SK-N-SH (cell line): ENCODE measurements at regions not wholly inside any gene's neighbourhood (a gene's known extent, or its start where the extent isn't known, plus 50 kb on each side); places are given as distances from the start of the nearest gene placed in this dataset.

Source experiments
- CTCF ChIA-PET: fragments of 300-600, 350-600 bp; formaldehyde crosslinking; extraction: SDS; loops from one replicate; lab custom pipeline; 2021; lab: Yijun Ruan, JAX
- POLR2A ChIA-PET: fragments of 350-600 bp; sonication (Branson Sonifier 250); formaldehyde crosslinking; extraction: SDS; loops from one replicate; lab custom pipeline; 2020; ENCODE audit warnings: antibody characterized with exemption, inconsistent platforms; lab: Yijun Ruan, JAX
- DNase-seq: peaks from one replicate; pipeline ENCODE4 v3.0.0; 2012
- H2AFZ ChIP-seq: fragments of 200-600 bp; sonication (generic); 2 replicates; pipeline ENCODE4 v1.8.1; 2016; ENCODE audit warnings: antibody characterized with exemption, mild to moderate bottlenecking, low read depth
- H3F3A ChIP-seq: fragments of 200-600 bp; sonication (generic); replicated peaks from 2 replicates; pipeline ENCODE3; 2016; ENCODE audit warnings: antibody characterized with exemption, mild to moderate bottlenecking; ENCODE audit not compliant: insufficient read depth
- H3K27ac ChIP-seq, 2 experiments: fragments of 200-500 bp in 1 of 2; fragments of 200-600 bp in 1 of 2; sonication (Bioruptor generic) in 1 of 2; sonication (generic), shearing (Covaris generic) in 1 of 2; 2 replicates each; pipeline versions ENCODE4 v1.5.1 to v1.6.1; 2014 to 2016; ENCODE audit warnings: low read depth in 2 of 2, inconsistent platforms in 1 of 2, low read length in 1 of 2, mild to moderate bottlenecking in 1 of 2, mixed read lengths in 1 of 2
- H3K27me3 ChIP-seq: fragments of 200-600 bp; sonication (generic), shearing (Covaris generic); 2 replicates; pipeline ENCODE4 v1.6.1; 2016; ENCODE audit warnings: mixed run types; ENCODE audit not compliant: insufficient read depth
- H3K36me3 ChIP-seq, 2 experiments: fragments of 200-500 bp in 1 of 2; fragments of 200-600 bp in 1 of 2; sonication (Bioruptor generic) in 1 of 2; sonication (generic) in 1 of 2; replicated peaks in 1 of 2; 2 replicates each; pipeline versions ENCODE3 to v1.5.1; 2014 to 2016; ENCODE audit warnings: low read length in 1 of 2, mild to moderate bottlenecking in 1 of 2; ENCODE audit not compliant: insufficient read depth in 2 of 2, control insufficient read depth in 1 of 2
- H3K4me1 ChIP-seq, 2 experiments: fragments of 200-500 bp in 1 of 2; fragments of 200-600 bp in 1 of 2; sonication (Bioruptor generic) in 1 of 2; sonication (generic), shearing (Covaris generic) in 1 of 2; 2 replicates each; pipeline versions ENCODE4 v1.5.1 to v1.6.1; 2014 to 2016; ENCODE audit warnings: low read depth in 1 of 2, low read length in 1 of 2, mixed run types in 1 of 2; ENCODE audit not compliant: insufficient read depth in 2 of 2, control insufficient read depth in 1 of 2
- H3K4me2 ChIP-seq: fragments of 200-600 bp; sonication (generic), shearing (Covaris generic); 2 replicates; pipeline ENCODE4 v1.6.1; 2017; ENCODE audit warnings: mixed run types
- H3K4me3 ChIP-seq, 2 experiments: fragments of 200-500 bp in 1 of 2; fragments of 200-600 bp in 1 of 2; sonication (Bioruptor generic) in 1 of 2; sonication (generic), shearing (Covaris generic) in 1 of 2; 2 replicates each; pipeline versions ENCODE4 v1.5.1 to v1.8.1; 2014 to 2016; ENCODE audit warnings: low read depth in 2 of 2, inconsistent platforms in 1 of 2, low read length in 1 of 2, mild to moderate bottlenecking in 1 of 2, mixed read lengths in 1 of 2, moderate library complexity in 1 of 2
- H3K79me2 ChIP-seq: fragments of 200-600 bp; sonication (generic); 2 replicates; pipeline ENCODE4 v1.8.1; 2017; ENCODE audit warnings: mild to moderate bottlenecking; ENCODE audit not compliant: insufficient read depth
- H3K9ac ChIP-seq: fragments of 200-600 bp; sonication (generic); 2 replicates; pipeline ENCODE4 v1.6.1; 2017; ENCODE audit warnings: mixed run types
- H3K9me2 ChIP-seq: fragments of 200-600 bp; sonication (generic); 2 replicates; pipeline ENCODE4 v1.6.1; 2017; ENCODE audit warnings: mixed run types
- H3K9me3 ChIP-seq: fragments of 200-600 bp; sonication (generic); 2 replicates; pipeline ENCODE4 v1.6.1; 2017; ENCODE audit warnings: mixed run types, mild to moderate bottlenecking, moderate library complexity
- H4K20me1 ChIP-seq: fragments of 200-600 bp; sonication (generic); 2 replicates; pipeline ENCODE4 v1.6.1; 2017; ENCODE audit warnings: mild to moderate bottlenecking, mixed run types; ENCODE audit not compliant: insufficient read depth
- CHD2 ChIP-seq: fragments of 150-350 bp; IDR thresholded peaks from 2 replicates; pipeline ENCODE4 v1.6.1; 2018; ENCODE audit warnings: low read length; ENCODE audit not compliant: partially characterized antibody
- ELF1 ChIP-seq: IDR thresholded peaks from 2 replicates; pipeline ENCODE4 v1.4.0; 2012
- EZH2phosphoT487 ChIP-seq: fragments of 200-600 bp; sonication (generic); IDR thresholded peaks from 2 replicates; pipeline ENCODE4 v1.6.1; 2017; ENCODE audit warnings: low read depth, mixed run types, mild to moderate bottlenecking, antibody characterized with exemption, moderate library complexity, borderline replicate concordance
- FOSL2 ChIP-seq: IDR thresholded peaks from 2 replicates; pipeline ENCODE4 v1.4.0; 2012; ENCODE audit warnings: low read depth, mild to moderate bottlenecking, moderate library complexity, borderline replicate concordance
- FOXJ3 ChIP-seq: sonication (generic); formaldehyde crosslinking; IDR thresholded peaks from 2 replicates; pipeline ENCODE4 v1.5.1; 2020; ENCODE audit warnings: mild to moderate bottlenecking, missing genetic modification reagents
- FOXM1 ChIP-seq: IDR thresholded peaks from 2 replicates; pipeline ENCODE4 v1.4.0; 2012; ENCODE audit warnings: low read depth, mild to moderate bottlenecking
- GATA2 ChIP-seq: sonication (generic); formaldehyde crosslinking; IDR thresholded peaks from 2 replicates; pipeline ENCODE4 v1.5.0; 2020; ENCODE audit warnings: mild to moderate bottlenecking, missing genetic modification reagents
- MXI1 ChIP-seq: IDR thresholded peaks from 2 replicates; pipeline ENCODE4 v1.6.1; 2012; ENCODE audit warnings: mild to moderate bottlenecking, low read depth, low read length, improper control_type of control experiment
- RCOR1 ChIP-seq: fragments of 150-350 bp; IDR thresholded peaks from 2 replicates; pipeline ENCODE4 v1.6.1; 2017; ENCODE audit warnings: antibody characterized with exemption, low read length
- RFX5 ChIP-seq: IDR thresholded peaks from 2 replicates; pipeline ENCODE4 v1.6.1; 2012; ENCODE audit warnings: mild to moderate bottlenecking, improper control_type of control experiment, low read length
- SMC3 ChIP-seq: IDR thresholded peaks from 2 replicates; pipeline ENCODE4 v1.6.1; 2012; ENCODE audit warnings: low read depth, low read length, improper control_type of control experiment
- TAF1 ChIP-seq: IDR thresholded peaks from 2 replicates; pipeline ENCODE4 v1.6.1; 2012; ENCODE audit warnings: low read depth, mild to moderate bottlenecking, low read length, moderate library complexity, borderline replicate concordance
- TEAD4 ChIP-seq: IDR thresholded peaks from 2 replicates; pipeline ENCODE4 v1.4.0; 2012; ENCODE audit warnings: mild to moderate bottlenecking, borderline replicate concordance; ENCODE audit not compliant: insufficient read depth
- WGBS: methylation state at CpG from one replicate; pipeline ENCODE4 v1.1.6; 2017; ENCODE audit warnings: low lambda C conversion rate; 5-methylcytosine and 5-hydroxymethylcytosine counted together
- TF ChIP-seq, protein P1 (sequence below): fragments of 150-350 bp; IDR thresholded peaks from 2 replicates; pipeline ENCODE4 v1.6.1; 2016; ENCODE audit warnings: mild to moderate bottlenecking, low read depth, low read length

- H2AFZ ChIP-seq, result no peak overlapping the region
- H3K27ac ChIP-seq, result no peak overlapping the region
- DNase-seq, result no peak
- H3K9ac ChIP-seq, result no peak overlapping the region
- H4K20me1 ChIP-seq, result no peaks in the 10 kb centered on the region
- POLR2A ChIA-PET, result no interaction called here
- CTCF ChIA-PET, result interaction anchor here (0.6 kb wide), 1 partner anchor 199 kb away, joined by 3 read pairs; no protein-coding TSS in a partner anchor
- H3K4me3 ChIP-seq, result no peak overlapping the region
- H3K4me1 ChIP-seq, result no peaks in the 10 kb centered on the region; a peak in 1 of 4 replicates
- H3K79me2 ChIP-seq, result no peaks in the 10 kb centered on the region
- no peaks in the 10 kb centered on the region for H3F3A ChIP-seq
- 51% methylated on average over 4 of the region's 4 CpGs for WGBS
- H3K9me3 ChIP-seq, result no peaks in the 10 kb centered on the region
- no peaks in the 10 kb centered on the region for H3K9me2 ChIP-seq
- no peaks in the 10 kb centered on the region for H3K27me3 ChIP-seq
- H3K4me2 ChIP-seq, result no peak overlapping the region
- no peaks in the 10 kb centered on the region for H3K36me3 ChIP-seq
- TF ChIP-seq MXI1 (no peak), ELF1 (no peak), EZH2phosphoT487 (no peak), FOSL2 (no peak)
Measured at GRCh38 chr16:35192993-35193392, 1733.6 kb downstream of the TP53TG3F start.

DNA sequence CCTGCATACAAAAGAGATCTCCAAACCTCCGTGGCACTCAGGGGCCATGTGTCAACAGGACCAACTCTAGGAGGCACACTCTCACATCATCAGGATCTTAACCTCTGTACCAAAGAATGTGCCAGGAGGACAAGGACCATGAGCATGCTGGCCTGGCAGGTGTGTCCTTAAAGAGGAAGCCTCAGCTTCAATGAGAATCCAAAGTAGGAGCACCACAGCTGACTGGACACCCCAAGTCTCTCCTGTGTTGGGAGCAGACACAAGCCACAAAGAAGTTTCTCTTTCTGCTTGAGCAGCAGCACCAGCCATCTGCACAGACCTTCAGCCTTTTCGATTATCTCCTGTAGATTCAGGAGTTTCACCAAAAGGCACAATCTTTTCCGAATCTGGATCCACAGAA lies 1734.5 kb downstream of the TP53TG3F start:
- no peaks in the 10 kb centered on the region for H3K9me2 ChIP-seq
- no peaks in the 10 kb centered on the region for H3K36me3 ChIP-seq
- H3K27ac ChIP-seq, result no peak overlapping the region
- no peak for TF ChIP-seq GATA2 (CRISPR knock-in tag)
- TF ChIP-seq TAF1, result no peak
- TF ChIP-seq RCOR1, result no peak
- no peak for TF ChIP-seq FOXJ3 (CRISPR knock-in tag)
- no peak for TF ChIP-seq SMC3
- TF ChIP-seq TEAD4, result no peak
- TF ChIP-seq CHD2, result no peak
- TF ChIP-seq, protein P1, sequence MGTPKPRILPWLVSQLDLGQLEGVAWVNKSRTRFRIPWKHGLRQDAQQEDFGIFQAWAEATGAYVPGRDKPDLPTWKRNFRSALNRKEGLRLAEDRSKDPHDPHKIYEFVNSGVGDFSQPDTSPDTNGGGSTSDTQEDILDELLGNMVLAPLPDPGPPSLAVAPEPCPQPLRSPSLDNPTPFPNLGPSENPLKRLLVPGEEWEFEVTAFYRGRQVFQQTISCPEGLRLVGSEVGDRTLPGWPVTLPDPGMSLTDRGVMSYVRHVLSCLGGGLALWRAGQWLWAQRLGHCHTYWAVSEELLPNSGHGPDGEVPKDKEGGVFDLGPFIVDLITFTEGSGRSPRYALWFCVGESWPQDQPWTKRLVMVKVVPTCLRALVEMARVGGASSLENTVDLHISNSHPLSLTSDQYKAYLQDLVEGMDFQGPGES, result no peak
- no peak for TF ChIP-seq FOXM1
- TF ChIP-seq EZH2phosphoT487, result no peak
- TF ChIP-seq MXI1, result no peak
- no peak for TF ChIP-seq RFX5
- TF ChIP-seq, all 33 proteins: peak for 0
- peaks cover 4% of the 10 kb centered on the region; the same call in 1 of the 2 replicates for H3K27me3 ChIP-seq
- no peaks in the 10 kb centered on the region for H3F3A ChIP-seq
- no peaks in the 10 kb centered on the region; a peak in 1 of 4 replicates for H3K4me1 ChIP-seq
- H3K9me3 ChIP-seq, result no peaks in the 10 kb centered on the region
- POLR2A ChIA-PET, result no interaction called here
- DNase-seq, result no peak
- CTCF ChIA-PET, result interaction anchor here (1.6 kb wide), 1 partner anchor 197 kb away, joined by 6 read pairs; no protein-coding TSS in a partner anchor
- no peak overlapping the region for H3K4me3 ChIP-seq
- no peak overlapping the region for H2AFZ ChIP-seq
- no peaks in the 10 kb centered on the region for H3K79me2 ChIP-seq
- H3K4me2 ChIP-seq, result no peak overlapping the region
- H4K20me1 ChIP-seq, result no peaks in the 10 kb centered on the region
- no peak overlapping the region for H3K9ac ChIP-seq
- 10% methylated on average over 3 of the region's 3 CpGs for WGBS
